ENCODE measurements at regions not wholly inside any gene's neighbourhood (a gene's known extent, or its start where the extent isn't known, plus 50 kb on each side); places are given as distances from the start of the nearest gene placed in this dataset.

DNA sequence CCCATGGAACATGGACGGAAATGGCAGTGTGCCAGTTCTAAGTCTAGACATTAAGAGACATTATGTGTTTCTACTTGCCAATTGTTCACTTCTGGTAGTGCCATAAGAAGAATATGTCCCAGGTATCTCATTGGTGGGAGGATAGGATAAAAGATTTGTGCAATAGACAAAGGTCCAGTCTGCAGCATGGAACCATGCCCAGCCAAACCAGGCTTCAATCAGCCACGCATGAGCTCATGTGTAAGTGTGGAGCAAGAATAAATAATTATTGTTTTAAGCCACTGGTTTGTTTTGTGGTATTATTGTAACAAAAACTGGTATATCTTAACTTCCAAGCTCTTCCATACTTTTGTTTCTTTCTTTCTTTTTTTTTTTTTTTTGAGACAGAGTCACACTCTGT lies 153.6 kb upstream of the CTTNBP2 start:
- Histone ChIP-seq H3K9me3 (no peaks in the 10 kb centered on the region), H3K4me1 (no peaks in the 10 kb centered on the region), H3K4me2 (no peak overlapping the region), H3K4me3 (no peak overlapping the region), H3K27ac (no peak overlapping the region)
- ATAC-seq (no peak), DNase-seq (ENCODE audit: low read depth in 1 of 2, low spot score in 1 of 2) (no peak), FAIRE-seq (no peak)
- ChIA-PET POLR2A (no interaction called here), CTCF (interaction anchor here (1.7 kb wide), 1 partner anchor 10 kb away, joined by 3 read pairs; no protein-coding TSS in a partner anchor)
- WGBS (ENCODE audit: missing lambda C conversion rate), result 14% methylated on average over 2 of the region's 2 CpGs
- TF ChIP-seq TFCP2L1 (CRISPR knock-in tag; IDR thresholded peaks at IDR 0.05) (no peak), HEYL (CRISPR knock-in tag; IDR thresholded peaks at IDR 0.05) (no peak), KDM5A (IDR thresholded peaks at IDR 0.05) (no peak), SMC3 (IDR thresholded peaks at IDR 0.05) (no peak), CHD4 (IDR thresholded peaks at IDR 0.05; ENCODE audit: borderline replicate concordance) (no peak), MAZ (IDR thresholded peaks at IDR 0.05; ENCODE audit: borderline replicate concordance, low read depth, low read length) (no peak), CBX8 (IDR thresholded peaks at IDR 0.05) (no peak), FOSB (CRISPR knock-in tag; IDR thresholded peaks at IDR 0.05) (no peak), FOSL2 (IDR thresholded peaks at IDR 0.05) (no peak), FOSL2 (CRISPR knock-in tag; IDR thresholded peaks at IDR 0.05) (no peak), ZNF302 (CRISPR knock-in tag; IDR thresholded peaks at IDR 0.05) (no peak), JUNB (IDR thresholded peaks at IDR 0.05) (no peak), POLR2AphosphoS2 (conservative IDR thresholded peaks at IDR 0.05; ENCODE audit: low read length) (no peak), MAFK (IDR thresholded peaks at IDR 0.05; ENCODE audit: partially characterized antibody) (no peak), HOXB13 (CRISPR knock-in tag; IDR thresholded peaks at IDR 0.05; ENCODE audit: low read depth) (no peak), RAD21 (conservative IDR thresholded peaks at IDR 0.05 in 1 of 2, IDR thresholded peaks at IDR 0.05 in 1 of 2) (no peak), NR3C1 (IDR thresholded peaks at IDR 0.05) (no peak)
- TF ChIP-seq, protein P1, sequence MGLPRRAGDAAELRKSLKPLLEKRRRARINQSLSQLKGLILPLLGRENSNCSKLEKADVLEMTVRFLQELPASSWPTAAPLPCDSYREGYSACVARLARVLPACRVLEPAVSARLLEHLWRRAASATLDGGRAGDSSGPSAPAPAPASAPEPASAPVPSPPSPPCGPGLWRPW (IDR thresholded peaks at IDR 0.05), result no peak
- TF ChIP-seq, protein P2, sequence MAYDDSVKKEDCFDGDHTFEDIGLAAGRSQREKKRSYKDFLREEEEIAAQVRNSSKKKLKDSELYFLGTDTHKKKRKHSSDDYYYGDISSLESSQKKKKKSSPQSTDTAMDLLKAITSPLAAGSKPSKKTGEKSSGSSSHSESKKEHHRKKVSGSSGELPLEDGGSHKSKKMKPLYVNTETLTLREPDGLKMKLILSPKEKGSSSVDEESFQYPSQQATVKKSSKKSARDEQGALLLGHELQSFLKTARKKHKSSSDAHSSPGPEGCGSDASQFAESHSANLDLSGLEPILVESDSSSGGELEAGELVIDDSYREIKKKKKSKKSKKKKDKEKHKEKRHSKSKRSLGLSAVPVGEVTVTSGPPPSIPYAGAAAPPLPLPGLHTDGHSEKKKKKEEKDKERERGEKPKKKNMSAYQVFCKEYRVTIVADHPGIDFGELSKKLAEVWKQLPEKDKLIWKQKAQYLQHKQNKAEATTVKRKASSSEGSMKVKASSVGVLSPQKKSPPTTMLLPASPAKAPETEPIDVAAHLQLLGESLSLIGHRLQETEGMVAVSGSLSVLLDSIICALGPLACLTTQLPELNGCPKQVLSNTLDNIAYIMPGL (CRISPR knock-in tag; IDR thresholded peaks at IDR 0.05; ENCODE audit: borderline replicate concordance), result no peak

DNA sequence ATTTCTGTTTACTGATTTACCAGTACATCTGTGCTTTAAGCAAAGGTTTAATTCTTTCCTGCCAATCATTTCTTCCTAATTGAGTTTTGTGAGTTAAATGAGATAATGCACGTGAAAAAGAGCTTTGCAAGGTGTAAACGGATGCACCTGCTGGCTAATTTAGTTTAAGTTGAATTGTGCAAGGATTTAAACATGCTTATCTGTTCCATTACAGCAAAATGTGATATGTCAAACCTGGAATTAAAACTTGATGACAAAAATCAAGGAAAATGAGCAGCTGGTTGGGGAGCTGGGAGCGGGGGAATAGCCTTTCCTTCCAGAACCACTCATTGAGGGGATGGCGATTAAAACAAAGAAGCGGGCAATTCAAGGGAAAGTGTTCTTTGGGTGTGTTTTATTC lies 155.0 kb upstream of the CTTNBP2 start:
- no peak for DNase-seq (ENCODE audit: low read depth in 1 of 2, low spot score in 1 of 2)
- CTCF ChIA-PET, result no interaction called here
- TF ChIP-seq, protein P3, sequence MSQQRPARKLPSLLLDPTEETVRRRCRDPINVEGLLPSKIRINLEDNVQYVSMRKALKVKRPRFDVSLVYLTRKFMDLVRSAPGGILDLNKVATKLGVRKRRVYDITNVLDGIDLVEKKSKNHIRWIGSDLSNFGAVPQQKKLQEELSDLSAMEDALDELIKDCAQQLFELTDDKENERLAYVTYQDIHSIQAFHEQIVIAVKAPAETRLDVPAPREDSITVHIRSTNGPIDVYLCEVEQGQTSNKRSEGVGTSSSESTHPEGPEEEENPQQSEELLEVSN (IDR thresholded peaks at IDR 0.05; ENCODE audit: borderline replicate concordance, low read depth), result no peak
- TF ChIP-seq TP53 (CRISPR knock-in tag; IDR thresholded peaks at IDR 0.05) (no peak), BHLHE40 (IDR thresholded peaks at IDR 0.05; ENCODE audit: low read depth, low read length) (no peak), ZNF302 (CRISPR knock-in tag; IDR thresholded peaks at IDR 0.05) (no peak), NFE2L2 (conservative IDR thresholded peaks at IDR 0.05; ENCODE audit: low read length) (no peak), KDM1A (IDR thresholded peaks at IDR 0.05; ENCODE audit: low read depth) (no peak), EHMT2 (IDR thresholded peaks at IDR 0.05; ENCODE audit: low read depth) (no peak), EHF (CRISPR knock-in tag; IDR thresholded peaks at IDR 0.05) (no peak), MYC (IDR thresholded peaks at IDR 0.05; ENCODE audit: borderline replicate concordance, low read length) (no peak)
- TF ChIP-seq, protein P1 (IDR thresholded peaks at IDR 0.05), result no peak
- TF ChIP-seq, protein P4, sequence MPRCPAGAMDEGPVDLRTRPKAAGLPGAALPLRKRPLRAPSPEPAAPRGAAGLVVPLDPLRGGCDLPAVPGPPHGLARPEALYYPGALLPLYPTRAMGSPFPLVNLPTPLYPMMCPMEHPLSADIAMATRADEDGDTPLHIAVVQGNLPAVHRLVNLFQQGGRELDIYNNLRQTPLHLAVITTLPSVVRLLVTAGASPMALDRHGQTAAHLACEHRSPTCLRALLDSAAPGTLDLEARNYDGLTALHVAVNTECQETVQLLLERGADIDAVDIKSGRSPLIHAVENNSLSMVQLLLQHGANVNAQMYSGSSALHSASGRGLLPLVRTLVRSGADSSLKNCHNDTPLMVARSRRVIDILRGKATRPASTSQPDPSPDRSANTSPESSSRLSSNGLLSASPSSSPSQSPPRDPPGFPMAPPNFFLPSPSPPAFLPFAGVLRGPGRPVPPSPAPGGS (IDR thresholded peaks at IDR 0.05), result no peak
- no peak for FAIRE-seq
- Histone ChIP-seq H3K27ac (no peak overlapping the region), H3K4me2 (no peak overlapping the region), H3K9me3 (no peaks in the 10 kb centered on the region), H3K4me1 (no peaks in the 10 kb centered on the region), H3K4me3 (no peak overlapping the region)
- WGBS (ENCODE audit: missing lambda C conversion rate), result 26% methylated on average over 5 of the region's 5 CpGs
- ATAC-seq, result no peak
- POLR2A ChIA-PET, result no interaction called here

All from A549 (cell line).